HepG2 (cell line): ENCODE measurements at regions not wholly inside any gene's neighbourhood (a gene's known extent, or its start where the extent isn't known, plus 50 kb on each side); places are given as distances from the start of the nearest gene placed in this dataset.

Experiments
- ATAC-seq: fragments of 200-7000 bp; cut with Tn5 transposase; 3 replicates; pipeline ENCODE4 v1.9.1; 2020; ENCODE audit warnings: mild to moderate bottlenecking, moderate library complexity
- BruUV-seq: library from RNA; stranded (reverse); fragments of 400-500 nt; replicated peaks from 2 replicates; lab custom pipeline; 2021; lab: Mats Ljungman, UMichigan
- CTCF ChIA-PET: fragments of 300-600 bp; formaldehyde crosslinking; extraction: SDS; loops from one replicate; lab custom pipeline; 2021; ENCODE audit warnings: low total read pairs, inconsistent platforms, low intra/inter-chr PET ratio; lab: Yijun Ruan, JAX
- POLR2A ChIA-PET: fragments of 350-600 bp; sonication (Branson Sonifier 250); formaldehyde crosslinking; loops from one replicate; lab custom pipeline; 2020; ENCODE audit warnings: antibody characterized with exemption, inconsistent platforms; lab: Yijun Ruan, JAX
- DNase-seq: peaks from one replicate; pipeline ENCODE4 v3.0.0-alpha.2; 2015; ENCODE audit warnings: low spot score
- FAIRE-seq: peaks from 3 replicates; lab custom pipeline; 2011; peaks lifted over from hg19 to GRCh38; lab: Jason Lieb, UNC
- H2AFZ ChIP-seq: one replicate; pipeline ENCODE4 v1.6.1; 2011; ENCODE audit warnings: low read length, inconsistent platforms
- H3K27ac ChIP-seq: fragments of 300-600 bp; 3 replicates; pipeline ENCODE4 v1.8.0; 2011; ENCODE audit warnings: mixed run types, mild to moderate bottlenecking, mixed read lengths, low read length, inconsistent platforms; ENCODE audit not compliant: insufficient read depth; ENCODE audit errors: extremely low read length
- H3K27me3 ChIP-seq, 2 experiments: fragments of 200-600 bp in 1 of 2; 2 replicates in 1 of 2; 3 replicates in 1 of 2; pipeline versions ENCODE4 v1.6.0 to v1.8.0; 2011; ENCODE audit warnings: low read length in 2 of 2, mild to moderate bottlenecking in 2 of 2, moderate library complexity in 2 of 2, inconsistent platforms in 1 of 2; ENCODE audit not compliant: insufficient read depth in 2 of 2, control insufficient read depth in 1 of 2
- H3K36me3 ChIP-seq, 2 experiments: fragments of 200-600 bp in 1 of 2; replicated peaks in 1 of 2; 2 replicates in 1 of 2; 3 replicates in 1 of 2; pipeline versions ENCODE4 v1.5.1 to v1.8.0; 2011; ENCODE audit warnings: low read length in 2 of 2, inconsistent platforms in 1 of 2; ENCODE audit not compliant: insufficient read depth in 2 of 2, control insufficient read depth in 1 of 2
- H3K4me1 ChIP-seq: 2 replicates; pipeline ENCODE4 v1.5.1; 2012; ENCODE audit warnings: low read length, inconsistent platforms; ENCODE audit not compliant: insufficient read depth
- H3K4me2 ChIP-seq: 2 replicates; pipeline ENCODE4 v1.6.0; 2011; ENCODE audit warnings: low read depth, low read length, inconsistent platforms
- H3K4me3 ChIP-seq, 3 experiments: fragments of 200-600 bp in 1 of 3; sonication (generic), shearing (Covaris generic) in 1 of 3; replicated peaks in 1 of 3; 2 replicates each; pipeline ENCODE4 v1.5.1; 2011 to 2016; ENCODE audit warnings: low read length in 3 of 3, inconsistent platforms in 2 of 3, low read depth in 2 of 3, mild to moderate bottlenecking in 2 of 3, control low read depth in 1 of 3, mixed read lengths in 1 of 3; ENCODE audit not compliant: insufficient read depth in 1 of 3
- H3K79me2 ChIP-seq: one replicate; pipeline ENCODE4 v1.6.1; 2011; ENCODE audit warnings: low read length, inconsistent platforms; ENCODE audit not compliant: insufficient read depth
- H3K9ac ChIP-seq: 2 replicates; pipeline ENCODE4 v1.6.0; 2011; ENCODE audit warnings: mild to moderate bottlenecking, low read depth, low read length, inconsistent platforms; ENCODE audit not compliant: insufficient read depth
- H3K9me3 ChIP-seq: 2 replicates; pipeline ENCODE4 v1.5.1; 2012; ENCODE audit warnings: mild to moderate bottlenecking, low read length
- H4K20me1 ChIP-seq: 2 replicates; pipeline ENCODE4 v1.6.0; 2011; ENCODE audit warnings: inconsistent platforms, mild to moderate bottlenecking, low read length, moderate library complexity; ENCODE audit not compliant: insufficient read depth
- KAT8 ChIP-seq: IDR thresholded peaks from 2 replicates; pipeline ENCODE4 v1.6.1; 2016; ENCODE audit warnings: missing genetic modification reagents, missing compliant biosample characterization
- PITX1 ChIP-seq: sonication (generic); formaldehyde crosslinking; IDR thresholded peaks from 2 replicates; pipeline ENCODE4 v1.5.1; 2020; ENCODE audit warnings: mild to moderate bottlenecking, missing genetic modification reagents
- SETDB1 ChIP-seq: sonication (generic); formaldehyde crosslinking; IDR thresholded peaks from 2 replicates; pipeline ENCODE4 v1.5.1; 2020; ENCODE audit warnings: missing genetic modification reagents, mild to moderate bottlenecking, borderline replicate concordance
- SNAPC5 ChIP-seq: sonication (generic); formaldehyde crosslinking; IDR thresholded peaks from 2 replicates; pipeline ENCODE4 v1.8.1; 2023; ENCODE audit warnings: mild to moderate bottlenecking, missing genetic modification reagents, borderline replicate concordance
- SRY ChIP-seq: sonication (generic); formaldehyde crosslinking; IDR thresholded peaks from 2 replicates; pipeline ENCODE4 v1.8.0; 2022; ENCODE audit warnings: mild to moderate bottlenecking, missing genetic modification reagents
- ZFP36 ChIP-seq: fragments of 150-350 bp; IDR thresholded peaks from 2 replicates; pipeline ENCODE4 v1.6.1; 2018; ENCODE audit warnings: borderline replicate concordance, low read length, low read depth; ENCODE audit not compliant: partially characterized antibody
- ZNF546 ChIP-seq: sonication (generic); formaldehyde crosslinking; conservative IDR thresholded peaks from 2 replicates; pipeline ENCODE4 v1.8.1; 2023; ENCODE audit warnings: mild to moderate bottlenecking, missing genetic modification reagents
- ZNF576 ChIP-seq: sonication (generic); formaldehyde crosslinking; IDR thresholded peaks from 2 replicates; pipeline ENCODE4 v1.4.0; 2020; ENCODE audit warnings: mild to moderate bottlenecking, missing genetic modification reagents
- ZSCAN25 ChIP-seq: sonication (generic); formaldehyde crosslinking; IDR thresholded peaks from 2 replicates; pipeline ENCODE4 v1.8.0; 2022; ENCODE audit warnings: mild to moderate bottlenecking, missing genetic modification reagents
- WGBS: methylation state at CpG from one replicate; pipeline ENCODE4 v1.1.6; 2017; ENCODE audit warnings: low lambda C conversion rate; 5-methylcytosine and 5-hydroxymethylcytosine counted together
- in situ Hi-C: cut with HindIII; loops from 2 replicates; pipeline ENCODE4 v1.10.0; 2017; ENCODE audit warnings: low pct_unique_long_range_greater_than_20kb; ENCODE audit not compliant: extremely low pct_ligation_motif_present
- intact Hi-C: fragments of 100-400 bp; cut with micrococcal nuclease; formaldehyde crosslinking; loops from one replicate; pipeline ENCODE4 v1.10.0; 2022; ENCODE audit not compliant: unreplicated experiment
- TF ChIP-seq, protein P1 (sequence below): sonication (generic); formaldehyde crosslinking; IDR thresholded peaks from 2 replicates; pipeline ENCODE4 v1.5.0; 2020; ENCODE audit warnings: missing genetic modification reagents
- TF ChIP-seq, protein P2 (sequence below): sonication (generic); formaldehyde crosslinking; IDR thresholded peaks from 2 replicates; pipeline ENCODE4 v1.4.0; 2020; ENCODE audit warnings: low read depth, mild to moderate bottlenecking, missing genetic modification reagents
- TF ChIP-seq, protein P3 (sequence below): sonication (generic); formaldehyde crosslinking; IDR thresholded peaks from 2 replicates; pipeline ENCODE4 v1.4.0; 2020; ENCODE audit warnings: low read depth, mild to moderate bottlenecking, missing genetic modification reagents
- TF ChIP-seq, protein P4 (sequence below): sonication (generic); formaldehyde crosslinking; IDR thresholded peaks from 2 replicates; pipeline ENCODE4 v1.5.0; 2020; ENCODE audit warnings: mild to moderate bottlenecking, missing genetic modification reagents

DNA sequence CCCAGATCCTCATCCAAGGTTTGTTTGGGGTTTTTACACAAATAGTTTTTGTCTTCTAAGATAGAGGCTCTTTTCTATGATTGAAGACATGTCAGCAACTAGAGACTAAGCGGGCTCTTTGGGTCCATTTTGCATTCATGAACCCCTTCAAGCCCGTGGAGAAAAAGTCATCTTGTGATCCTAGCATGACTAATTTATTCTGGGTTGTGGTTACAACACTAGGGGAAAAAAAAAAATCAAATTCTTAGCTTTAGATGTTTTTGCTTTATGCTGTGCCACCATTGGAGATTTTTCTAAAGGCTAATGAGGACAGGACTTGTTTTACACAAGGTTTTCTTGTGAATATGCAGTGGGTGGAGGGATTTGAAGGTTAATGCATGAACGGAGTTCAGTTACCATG, 440.0 kb downstream of the PCDH7 start (continued):
- no peak for TF ChIP-seq SETDB1 (CRISPR knock-in tag)
- TF ChIP-seq, protein P1, sequence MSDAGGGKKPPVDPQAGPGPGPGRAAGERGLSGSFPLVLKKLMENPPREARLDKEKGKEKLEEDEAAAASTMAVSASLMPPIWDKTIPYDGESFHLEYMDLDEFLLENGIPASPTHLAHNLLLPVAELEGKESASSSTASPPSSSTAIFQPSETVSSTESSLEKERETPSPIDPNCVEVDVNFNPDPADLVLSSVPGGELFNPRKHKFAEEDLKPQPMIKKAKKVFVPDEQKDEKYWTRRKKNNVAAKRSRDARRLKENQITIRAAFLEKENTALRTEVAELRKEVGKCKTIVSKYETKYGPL (CRISPR knock-in tag): no peak
- TF ChIP-seq, protein P2, sequence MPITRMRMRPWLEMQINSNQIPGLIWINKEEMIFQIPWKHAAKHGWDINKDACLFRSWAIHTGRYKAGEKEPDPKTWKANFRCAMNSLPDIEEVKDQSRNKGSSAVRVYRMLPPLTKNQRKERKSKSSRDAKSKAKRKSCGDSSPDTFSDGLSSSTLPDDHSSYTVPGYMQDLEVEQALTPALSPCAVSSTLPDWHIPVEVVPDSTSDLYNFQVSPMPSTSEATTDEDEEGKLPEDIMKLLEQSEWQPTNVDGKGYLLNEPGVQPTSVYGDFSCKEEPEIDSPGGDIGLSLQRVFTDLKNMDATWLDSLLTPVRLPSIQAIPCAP (CRISPR knock-in tag): no peak
- no peak for TF ChIP-seq ZNF546
- no peak for TF ChIP-seq KAT8
- TF ChIP-seq PITX1: no peak
- TF ChIP-seq ZFP36: no peak
- no peak for TF ChIP-seq SRY (CRISPR knock-in tag)
- no peak for TF ChIP-seq ZSCAN25 (CRISPR knock-in tag)

DNA sequence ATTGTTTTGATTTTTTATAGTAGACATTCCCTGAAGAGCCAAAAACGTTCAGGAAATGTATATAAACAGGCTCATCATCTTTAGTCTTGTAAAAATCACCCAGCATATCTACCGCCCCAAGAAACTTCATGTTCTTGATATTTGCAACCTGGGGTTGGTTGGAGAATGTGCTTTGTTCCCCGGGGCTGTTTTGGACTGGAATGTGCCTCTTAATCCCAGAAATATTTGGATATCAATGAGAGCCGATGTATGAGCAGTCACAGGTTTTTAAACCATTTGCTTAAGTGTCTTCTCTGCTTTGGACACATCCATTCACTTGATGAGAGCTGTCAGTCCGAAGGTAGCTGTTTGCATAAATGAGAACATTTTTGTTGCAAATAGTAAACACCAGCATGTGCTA, 449.7 kb downstream of the PCDH7 start:
- no TSS peak for BruUV-seq
- Histone ChIP-seq H2AFZ (no peak overlapping the region), H3K27ac (no peak overlapping the region), H4K20me1 (no peaks in the 10 kb centered on the region), H3K4me1 (no peaks in the 10 kb centered on the region), H3K27me3 (no peaks in the 10 kb centered on the region), H3K9ac (no peak overlapping the region), H3K4me3 (no peak overlapping the region), H3K9me3 (no peaks in the 10 kb centered on the region), H3K4me2 (no peak overlapping the region), H3K79me2 (no peaks in the 10 kb centered on the region)
- in situ Hi-C loops: no loop called here
- DNase-seq (no peak), ATAC-seq (no peak), FAIRE-seq (no peak)
- WGBS: 2% methylated on average over 5 of the region's 5 CpGs
- POLR2A ChIA-PET: no interaction called here
- intact Hi-C loops: no loop called here
- CTCF ChIA-PET: no interaction called here
- TF ChIP-seq, protein P3, sequence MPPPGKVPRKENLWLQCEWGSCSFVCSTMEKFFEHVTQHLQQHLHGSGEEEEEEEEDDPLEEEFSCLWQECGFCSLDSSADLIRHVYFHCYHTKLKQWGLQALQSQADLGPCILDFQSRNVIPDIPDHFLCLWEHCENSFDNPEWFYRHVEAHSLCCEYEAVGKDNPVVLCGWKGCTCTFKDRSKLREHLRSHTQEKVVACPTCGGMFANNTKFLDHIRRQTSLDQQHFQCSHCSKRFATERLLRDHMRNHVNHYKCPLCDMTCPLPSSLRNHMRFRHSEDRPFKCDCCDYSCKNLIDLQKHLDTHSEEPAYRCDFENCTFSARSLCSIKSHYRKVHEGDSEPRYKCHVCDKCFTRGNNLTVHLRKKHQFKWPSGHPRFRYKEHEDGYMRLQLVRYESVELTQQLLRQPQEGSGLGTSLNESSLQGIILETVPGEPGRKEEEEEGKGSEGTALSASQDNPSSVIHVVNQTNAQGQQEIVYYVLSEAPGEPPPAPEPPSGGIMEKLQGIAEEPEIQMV (CRISPR knock-in tag): no peak
- TF ChIP-seq, protein P4, sequence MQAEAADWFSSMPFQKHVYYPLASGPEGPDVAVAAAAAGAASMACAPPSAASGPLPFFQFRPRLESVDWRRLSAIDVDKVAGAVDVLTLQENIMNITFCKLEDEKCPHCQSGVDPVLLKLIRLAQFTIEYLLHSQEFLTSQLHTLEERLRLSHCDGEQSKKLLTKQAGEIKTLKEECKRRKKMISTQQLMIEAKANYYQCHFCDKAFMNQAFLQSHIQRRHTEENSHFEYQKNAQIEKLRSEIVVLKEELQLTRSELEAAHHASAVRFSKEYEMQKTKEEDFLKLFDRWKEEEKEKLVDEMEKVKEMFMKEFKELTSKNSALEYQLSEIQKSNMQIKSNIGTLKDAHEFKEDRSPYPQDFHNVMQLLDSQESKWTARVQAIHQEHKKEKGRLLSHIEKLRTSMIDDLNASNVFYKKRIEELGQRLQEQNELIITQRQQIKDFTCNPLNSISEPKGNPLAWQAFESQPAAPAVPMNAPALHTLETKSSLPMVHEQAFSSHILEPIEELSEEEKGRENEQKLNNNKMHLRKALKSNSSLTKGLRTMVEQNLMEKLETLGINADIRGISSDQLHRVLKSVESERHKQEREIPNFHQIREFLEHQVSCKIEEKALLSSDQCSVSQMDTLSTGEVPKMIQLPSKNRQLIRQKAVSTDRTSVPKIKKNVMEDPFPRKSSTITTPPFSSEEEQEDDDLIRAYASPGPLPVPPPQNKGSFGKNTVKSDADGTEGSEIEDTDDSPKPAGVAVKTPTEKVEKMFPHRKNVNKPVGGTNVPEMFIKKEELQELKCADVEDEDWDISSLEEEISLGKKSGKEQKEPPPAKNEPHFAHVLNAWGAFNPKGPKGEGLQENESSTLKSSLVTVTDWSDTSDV (CRISPR knock-in tag): no peak
- TF ChIP-seq SNAPC5 (no peak), ZNF576 (no peak)
- TF ChIP-seq, all 625 proteins: peak for 0
- H3K36me3 ChIP-seq: no peaks in the 10 kb centered on the region
